NCI-H82 (cell line): ENCODE measurements at regions not wholly inside any gene's neighbourhood (a gene's known extent, or its start where the extent isn't known, plus 50 kb on each side); places are given as distances from the start of the nearest gene placed in this dataset.
A peak's percentile ranks its signal among the peaks of the same experiment; 100 is the strongest.
"Not testable (repeated sequence)": the region's sequence is repeated elsewhere in the genome, so short reads cannot be mapped to it uniquely, and the experiment has no call there.

ENCODE experiments used
- DNase-seq: peaks from one replicate; lab custom pipeline; 2025; lab: John Stamatoyannopoulos, UW

GRCh38 chr7:104074529-104074928 lies 85.1 kb upstream of the RELN start:
- DNase-seq: no peak

DNA sequence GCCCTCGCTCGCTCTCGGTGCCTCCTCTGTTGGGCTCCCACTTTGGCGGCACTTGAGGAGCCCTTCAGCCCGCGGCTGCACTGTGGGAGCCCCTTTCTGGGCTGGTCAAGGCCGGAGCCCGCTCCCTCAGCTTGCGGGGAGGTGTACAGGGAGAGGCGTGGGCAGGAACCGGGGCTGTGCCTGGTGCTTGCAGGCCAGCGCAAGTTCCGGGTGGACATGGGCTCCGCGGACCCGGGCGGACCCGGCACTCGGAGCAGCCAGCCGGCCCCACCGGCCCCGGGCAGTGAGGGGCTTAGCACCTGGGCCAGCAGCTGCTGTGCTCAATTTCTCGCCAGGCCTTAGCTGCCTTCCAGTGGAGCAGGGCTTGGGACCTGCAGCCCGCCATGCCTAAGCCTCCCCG lies 82.2 kb upstream of the RELN start:
- not testable (repeated sequence) for DNase-seq

DNA sequence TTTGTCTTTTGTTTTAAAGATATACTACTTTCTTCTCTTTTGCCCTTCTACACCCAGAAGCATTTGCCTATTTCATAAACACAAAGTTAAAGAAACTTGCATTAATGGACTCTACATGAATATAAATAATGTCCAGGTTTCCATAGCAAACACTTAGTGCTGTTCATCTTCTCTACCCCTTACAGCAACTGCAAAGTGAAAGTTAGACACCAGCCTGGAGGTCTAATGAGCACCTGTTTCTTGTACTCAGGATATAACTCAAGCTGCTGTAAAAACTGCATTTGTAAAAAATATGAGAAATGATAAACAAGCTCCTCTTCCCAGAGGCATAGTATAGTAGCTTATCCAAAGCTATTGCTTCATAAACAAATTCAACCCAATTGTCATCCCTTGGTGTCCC lies 76.0 kb upstream of the RELN start:
- no peak for DNase-seq

DNA sequence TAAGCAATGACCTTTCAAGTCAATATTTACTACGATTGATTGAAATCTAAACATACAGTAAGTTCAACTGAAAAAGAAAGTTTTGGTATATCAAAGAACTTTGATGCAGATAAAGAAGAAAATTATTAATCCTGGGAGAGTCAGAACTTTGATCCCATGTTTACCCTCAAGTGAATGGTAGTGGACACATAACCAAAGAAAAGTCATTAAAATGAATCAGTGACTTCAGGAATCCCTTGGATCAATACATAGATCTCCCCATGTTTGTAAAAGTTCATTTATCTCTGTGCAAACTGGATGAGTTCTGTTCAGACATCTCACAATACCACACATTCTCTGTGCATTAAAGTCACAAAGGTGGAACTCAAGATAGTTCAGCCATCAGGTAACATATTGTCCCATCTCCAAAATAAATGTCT lies 75.5 kb upstream of the RELN start:
- no peak for DNase-seq

- DNase-seq: not testable (repeated sequence)
Measured at GRCh38 chr7:104063797-104064196, 74.3 kb upstream of the RELN start.

DNA sequence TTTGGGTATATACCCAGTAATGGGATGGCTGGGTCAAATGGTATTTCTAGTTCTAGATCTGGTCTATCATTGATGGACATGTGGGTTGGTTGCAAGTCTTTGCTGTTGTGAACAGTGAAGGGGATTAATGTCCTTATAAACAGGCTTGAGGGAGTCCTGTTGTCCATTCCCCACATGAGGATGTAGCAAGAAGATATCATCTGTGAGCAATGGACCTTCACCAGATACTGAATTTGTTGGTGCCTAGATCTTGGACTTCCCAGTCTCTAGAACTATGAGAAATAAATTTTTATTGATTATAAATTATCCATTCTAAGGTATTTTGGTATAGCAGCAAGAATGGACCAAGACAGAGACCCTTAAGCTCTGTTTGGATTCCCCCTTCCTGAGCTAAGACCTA lies 72.2 kb upstream of the RELN start:
- DNase-seq: no peak

DNA sequence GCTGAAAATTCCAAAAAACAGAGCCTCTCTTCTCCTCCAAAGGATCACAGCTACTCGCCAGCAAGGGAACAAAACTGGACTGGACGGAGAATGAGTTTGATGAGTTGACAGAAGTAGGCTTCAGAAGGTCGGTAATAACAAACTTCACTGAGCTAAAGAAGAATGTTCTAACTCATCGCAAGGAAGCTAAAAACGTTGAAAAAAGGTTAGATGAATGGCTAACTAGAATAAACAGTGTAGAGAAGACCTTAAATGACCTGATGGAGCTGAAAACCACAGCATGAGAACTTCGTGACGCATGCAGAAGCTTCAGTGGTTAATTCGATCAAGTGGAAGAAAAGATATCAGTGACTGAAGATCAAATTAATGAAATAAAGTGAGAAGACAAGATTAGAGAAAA lies 70.4 kb upstream of the RELN start:
- DNase-seq: not testable (repeated sequence)

DNA sequence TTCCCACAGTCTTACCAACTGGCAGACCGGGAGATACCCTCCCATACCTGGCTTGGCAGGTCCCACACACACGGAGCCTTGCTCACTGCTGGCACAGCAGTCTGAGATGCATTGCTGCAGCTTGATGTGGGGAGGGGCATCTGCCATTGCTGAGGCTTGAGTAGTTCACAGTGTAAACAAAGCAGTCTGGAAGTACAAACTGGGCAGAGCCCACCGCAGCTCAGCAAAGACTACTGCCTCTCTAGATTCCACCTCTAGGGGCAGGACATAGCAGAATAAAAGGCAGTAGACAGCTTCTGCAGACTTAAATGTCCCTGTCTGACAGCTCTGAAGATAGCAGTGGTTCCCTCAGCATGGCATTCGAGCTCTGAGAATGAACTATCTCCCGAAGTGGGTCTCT lies 69.6 kb upstream of the RELN start:
- peak; percentile 28 for DNase-seq

DNA sequence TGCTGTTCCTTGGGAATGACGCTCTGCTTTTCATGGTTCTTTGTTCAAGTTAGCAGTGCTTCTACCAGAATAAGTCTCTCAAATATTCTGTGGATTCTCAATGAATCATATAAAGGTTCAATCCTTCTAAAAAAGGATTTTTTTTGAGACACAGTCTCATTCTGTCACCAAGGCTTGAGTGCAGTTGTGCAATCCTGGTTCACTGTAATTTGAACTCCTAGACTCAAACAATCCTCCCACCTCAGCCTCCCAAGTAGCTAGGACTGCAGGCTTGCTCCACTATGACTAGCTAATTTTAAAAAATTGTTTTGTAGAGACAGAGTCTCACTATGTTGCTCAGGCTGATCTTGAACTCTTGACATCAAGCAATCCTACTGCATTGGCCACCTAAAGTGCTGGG lies 64.9 kb upstream of the RELN start:
- DNase-seq: no peak

DNA sequence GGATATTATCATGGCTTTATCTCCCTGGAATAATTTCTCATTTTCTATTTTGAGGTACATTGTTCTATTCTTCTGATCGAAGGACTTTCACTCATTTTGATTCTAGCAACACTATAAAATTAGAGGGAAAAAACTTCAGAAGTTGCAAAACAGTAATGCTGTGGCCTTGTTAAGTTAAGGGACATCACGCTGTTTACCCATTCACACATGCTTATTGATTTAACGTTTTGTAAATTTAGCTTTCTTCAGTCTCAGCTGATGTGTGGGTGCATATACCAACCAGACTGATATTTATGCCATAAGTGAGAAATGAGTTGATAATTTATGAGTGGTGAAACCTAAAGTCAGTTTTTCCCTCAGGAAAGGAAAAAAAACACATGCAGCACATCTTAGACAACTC lies 63.5 kb upstream of the RELN start:
- no peak for DNase-seq

DNA sequence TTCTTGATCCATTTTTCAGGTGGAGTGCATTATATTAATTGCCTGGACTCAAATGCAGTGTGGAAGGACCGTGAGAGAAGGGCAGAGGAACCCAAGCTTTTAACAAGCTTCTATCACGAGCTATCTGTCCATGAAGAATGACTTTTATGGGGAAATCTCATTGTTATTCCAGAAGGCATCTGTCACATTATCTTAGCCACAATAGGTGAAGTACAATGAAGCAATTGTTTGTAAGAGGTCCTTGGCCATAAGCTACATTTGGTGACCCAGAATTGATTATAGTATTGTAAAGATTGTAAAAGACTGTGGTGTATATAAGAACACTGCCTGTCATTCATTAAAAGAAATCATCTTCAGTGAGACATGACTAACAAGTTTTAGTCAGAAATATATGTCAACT lies 58.6 kb upstream of the RELN start:
- no peak for DNase-seq

DNA sequence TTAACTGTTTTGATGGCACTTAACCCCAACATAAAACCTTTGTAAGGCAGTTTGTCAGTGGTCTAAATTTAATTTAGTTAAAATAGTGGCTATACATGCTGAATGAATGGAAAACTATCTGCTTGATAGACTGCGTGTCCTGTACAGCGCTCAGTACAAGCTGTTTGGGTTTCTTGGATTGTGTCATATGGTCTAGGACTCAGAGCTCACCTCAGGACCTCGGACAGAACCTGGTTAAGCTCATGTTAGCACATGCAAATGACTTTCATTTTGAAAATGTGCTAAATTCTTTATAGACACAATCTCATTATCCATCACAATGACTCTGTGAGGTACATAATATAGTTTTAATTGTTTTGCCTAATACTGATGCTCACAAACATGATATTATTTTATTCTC lies 55.7 kb upstream of the RELN start:
- DNase-seq: no peak

DNA sequence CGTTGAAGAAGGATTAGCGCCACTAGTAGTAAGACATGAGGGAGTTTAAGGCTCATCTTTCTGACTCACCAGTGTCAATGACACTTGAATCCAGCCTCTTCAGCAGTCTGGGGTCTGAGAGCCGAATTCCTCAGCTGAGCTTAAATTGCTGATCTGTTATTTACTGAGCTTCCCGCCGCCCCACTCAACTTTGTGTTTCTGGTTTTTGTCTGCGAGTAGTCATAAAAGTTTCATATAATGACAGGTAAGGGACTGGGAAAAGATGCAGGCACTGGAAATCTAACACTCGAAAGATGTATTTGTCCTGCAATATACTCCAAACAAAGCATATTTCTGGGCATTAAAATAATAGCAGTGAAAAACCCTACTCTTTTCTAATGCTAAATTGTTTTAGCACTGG lies 51.2 kb upstream of the RELN start:
- DNase-seq: peak; percentile 32

- DNase-seq: no peak
Measured at GRCh38 chr7:104039363-104039762, 49.9 kb upstream of the RELN start.
